Peyer's patch (tissue), 4 donors: ENCODE measurements at regions not wholly inside any gene's neighbourhood (a gene's known extent, or its start where the extent isn't known, plus 50 kb on each side); places are given as distances from the start of the nearest gene placed in this dataset.
A peak's percentile ranks its signal among the peaks of the same experiment; 100 is the strongest.

Source experiments
- DNase-seq, 3 donors: peaks; one replicate each; pipeline ENCODE4 v3.0.0-alpha.2; 2017 to 2019
- H3K27ac ChIP-seq, 4 donors: fragments of 200-600 bp; sonication (generic); one replicate each; pipeline ENCODE4 v1.5.1; 2016 to 2019
- H3K27me3 ChIP-seq, 2 donors: fragments of 200-600 bp; sonication (generic); one replicate each; pipeline ENCODE4 v1.5.1; 2019
- H3K36me3 ChIP-seq, 3 donors: fragments of 200-600 bp; sonication (generic); one replicate each; pipeline ENCODE4 v1.5.1; 2016 to 2019
- H3K4me1 ChIP-seq, 4 donors: fragments of 200-600 bp; sonication (generic); one replicate each; pipeline ENCODE4 v1.5.1; 2016 to 2019
- H3K4me3 ChIP-seq, 4 donors: fragments of 200-600 bp; sonication (generic); 1 replicate in 3 of 4; 2 replicates in 1 of 4; pipeline ENCODE4 v1.5.1; 2016 to 2019; ENCODE audit warnings: mild to moderate bottlenecking in 1 of 4
- H3K9me3 ChIP-seq, 4 donors: fragments of 200-600 bp; sonication (generic); one replicate each; pipeline ENCODE4 v1.5.1; 2016 to 2019; ENCODE audit warnings: mild to moderate bottlenecking in 1 of 4
- CTCF ChIP-seq, 6 experiments: fragments of 450-650 bp in 4 of 6; fragments of 200-600 bp in 2 of 6; sonication (generic) in 1 of 6; IDR thresholded peaks; one replicate each; pipeline ENCODE4 v1.5.1; 2017 to 2019; ENCODE audit warnings: antibody characterized with exemption in 6 of 6, mild to moderate bottlenecking in 3 of 6, moderate library complexity in 1 of 6
- POLR2A ChIP-seq, 2 donors: fragments of 450-650 bp; IDR thresholded peaks; one replicate each; pipeline ENCODE4 v1.5.1; 2017; ENCODE audit warnings: antibody characterized with exemption in 2 of 2, mild to moderate bottlenecking in 2 of 2, moderate library complexity in 2 of 2

- Histone ChIP-seq H3K9me3 (no peaks in the 10 kb centered on the region), H3K27me3 (no peaks in the 10 kb centered on the region), H3K4me1 (peaks cover 0 to 5% (median 0%) of the 10 kb centered on the region in 4 donors), H3K4me3 (no peak overlapping the region), H3K36me3 (no peaks in the 10 kb centered on the region), H3K27ac (no peak overlapping the region)
- TF ChIP-seq CTCF (IDR thresholded peaks at IDR 0.05) (no peak), POLR2A (IDR thresholded peaks at IDR 0.05) (no peak)
- DNase-seq, result no peak
These were observed 445.7 kb downstream of the TOX3 start for GRCh38 chr16:52101246-52101645.

DNA sequence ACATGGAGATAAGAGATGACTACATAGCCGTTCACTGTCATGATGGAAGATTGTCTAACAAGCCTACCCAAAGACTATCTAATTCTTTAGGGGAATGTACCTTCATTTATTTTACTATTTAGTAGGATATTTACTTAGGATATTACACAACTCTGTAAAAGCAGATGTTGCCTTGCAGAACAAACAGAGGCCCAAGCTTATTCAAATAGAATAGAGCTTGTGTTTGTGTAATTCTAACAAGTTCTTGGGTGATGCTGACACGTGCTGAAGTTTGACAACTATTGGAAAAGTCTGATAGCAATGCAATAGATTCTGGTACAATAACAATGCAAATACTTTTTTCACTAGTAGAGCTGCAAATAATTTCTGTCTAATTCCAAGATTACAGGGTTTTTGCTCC, 447.6 kb downstream of the TOX3 start:
- TF ChIP-seq POLR2A (IDR thresholded peaks at IDR 0.05) (no peak), CTCF (IDR thresholded peaks at IDR 0.05) (no peak)
- Histone ChIP-seq H3K4me1 (peaks cover 0 to 5% (median 0%) of the 10 kb centered on the region in 4 donors), H3K4me3 (no peak overlapping the region), H3K27ac (no peak overlapping the region), H3K27me3 (no peaks in the 10 kb centered on the region), H3K36me3 (no peaks in the 10 kb centered on the region), H3K9me3 (no peaks in the 10 kb centered on the region)
- DNase-seq, result no peak

DNA sequence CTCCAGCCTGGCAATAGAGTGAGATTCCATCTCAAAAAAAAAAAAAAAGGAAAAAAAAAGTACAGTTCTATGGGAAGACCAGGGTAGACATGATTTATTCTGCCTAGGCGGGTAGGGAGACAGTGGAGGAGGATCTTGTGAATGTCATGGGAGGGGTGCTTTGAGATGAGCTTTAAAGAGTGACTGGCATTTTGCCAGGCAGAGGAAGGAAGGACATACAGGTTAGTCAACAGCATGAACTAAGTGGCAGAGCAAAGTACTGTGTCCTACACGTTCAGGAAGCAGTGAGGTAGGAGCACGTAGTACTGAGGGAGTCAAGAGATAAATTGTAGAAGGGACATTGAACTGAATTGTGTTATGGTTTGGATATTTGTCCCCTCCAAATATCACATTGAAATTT, 451.5 kb downstream of the TOX3 start:
- Histone ChIP-seq H3K27me3 (no peaks in the 10 kb centered on the region), H3K4me3 (no peak overlapping the region), H3K27ac (peak overlapping the region in 2 of 4 donors; percentile 20 to 77), H3K9me3 (no peaks in the 10 kb centered on the region), H3K36me3 (no peaks in the 10 kb centered on the region), H3K4me1 (peaks cover 0 to 5% (median 0%) of the 10 kb centered on the region in 4 donors)
- DNase-seq, result peak in 1 of 3 donors; percentile 69
- no peak for TF ChIP-seq CTCF (IDR thresholded peaks at IDR 0.05)

GRCh38 chr16:52092126-52092525, 454.8 kb downstream of the TOX3 start:
- Histone ChIP-seq H3K27ac (no peak overlapping the region), H3K4me3 (no peak overlapping the region), H3K27me3 (no peaks in the 10 kb centered on the region), H3K9me3 (no peaks in the 10 kb centered on the region), H3K36me3 (no peaks in the 10 kb centered on the region), H3K4me1 (no peaks in the 10 kb centered on the region)
- no peak for TF ChIP-seq CTCF (IDR thresholded peaks at IDR 0.05)
- TF ChIP-seq POLR2A (IDR thresholded peaks at IDR 0.05), result no peak
- DNase-seq, result no peak

- H3K27me3 ChIP-seq, result no peaks in the 10 kb centered on the region
- TF ChIP-seq POLR2A (IDR thresholded peaks at IDR 0.05) (no peak), CTCF (IDR thresholded peaks at IDR 0.05) (no peak)
- no peak overlapping the region for H3K27ac ChIP-seq
- DNase-seq, result no peak
- H3K9me3 ChIP-seq, result no peaks in the 10 kb centered on the region
- H3K4me3 ChIP-seq, result no peak overlapping the region
- no peaks in the 10 kb centered on the region for H3K4me1 ChIP-seq
- H3K36me3 ChIP-seq, result no peaks in the 10 kb centered on the region
These were observed 456.9 kb downstream of the TOX3 start for GRCh38 chr16:52090080-52090479.

GRCh38 chr16:52089476-52089875, 457.5 kb downstream of the TOX3 start:
- H3K27ac ChIP-seq, result no peak overlapping the region
- H3K27me3 ChIP-seq, result no peaks in the 10 kb centered on the region
- H3K4me1 ChIP-seq, result no peaks in the 10 kb centered on the region
- TF ChIP-seq POLR2A (IDR thresholded peaks at IDR 0.05), result no peak
- TF ChIP-seq CTCF (IDR thresholded peaks at IDR 0.05), result no peak
- H3K4me3 ChIP-seq, result no peak overlapping the region
- no peaks in the 10 kb centered on the region for H3K9me3 ChIP-seq
- H3K36me3 ChIP-seq, result no peaks in the 10 kb centered on the region
- DNase-seq, result no peak
